GM21447 (cell line): ENCODE measurements at regions not wholly inside any gene's neighbourhood (a gene's known extent, or its start where the extent isn't known, plus 50 kb on each side); places are given as distances from the start of the nearest gene placed in this dataset.
"Not testable (repeated sequence)": the region's sequence is repeated elsewhere in the genome, so short reads cannot be mapped to it uniquely, and the experiment has no call there.

Experiments used
- ATAC-seq: cut with Tn5 transposase; IDR thresholded peaks from one replicate; pipeline ENCODE4 v1.9.1; 2021; ENCODE audit not compliant: unreplicated experiment

DNA sequence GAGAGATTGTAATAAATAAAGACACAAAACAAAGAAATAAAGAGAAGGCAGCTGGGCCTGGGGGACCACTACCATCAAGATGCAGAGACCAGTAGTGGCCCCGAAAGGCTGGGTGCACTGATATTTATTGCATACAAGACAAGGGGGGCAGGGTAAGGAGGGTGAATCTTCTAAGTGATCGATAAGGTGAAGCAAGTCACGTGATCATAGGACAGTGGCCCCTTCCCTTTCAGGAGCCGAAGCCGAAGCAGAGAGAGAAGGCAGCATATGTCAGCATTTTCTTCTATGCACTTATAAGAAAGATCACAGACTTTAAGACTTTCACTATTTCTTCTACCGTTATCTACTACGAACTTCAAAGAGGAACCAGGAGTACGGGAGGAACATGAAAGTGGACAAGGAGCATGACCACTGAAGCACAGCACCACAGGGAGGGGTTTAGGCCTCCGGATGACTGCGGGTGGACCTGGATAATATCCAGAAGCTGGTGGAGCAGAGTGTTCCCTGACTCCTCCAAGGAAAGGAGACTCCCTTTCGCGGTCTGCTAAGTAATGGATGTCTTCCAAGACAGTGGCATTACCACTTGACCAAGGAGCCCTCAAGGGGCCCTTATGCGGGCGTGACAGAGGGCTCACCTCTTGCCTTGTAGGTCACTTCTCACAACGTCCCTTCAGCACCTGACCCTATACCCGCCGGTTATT, 126.4 kb downstream of the RBM46 start:
- ATAC-seq: not testable (repeated sequence)

DNA sequence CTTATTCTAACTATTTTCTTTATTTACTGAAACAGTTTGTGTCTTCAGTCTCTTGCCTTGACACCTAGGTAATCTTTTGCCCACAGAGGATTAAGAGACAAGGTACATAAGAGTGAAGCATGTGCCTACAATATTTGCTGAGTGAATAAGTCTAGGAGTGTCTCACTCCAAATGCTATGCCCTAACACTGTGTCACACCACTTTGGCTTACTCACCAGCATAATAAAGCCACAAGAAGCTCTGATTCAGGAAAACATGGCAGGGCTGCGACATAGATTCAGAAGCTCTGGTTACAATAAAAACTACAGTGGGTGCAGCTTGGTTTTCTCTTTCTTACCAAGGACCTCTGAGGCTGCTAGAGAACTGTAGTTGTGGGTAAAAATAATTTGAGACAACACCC, 127.1 kb downstream of the RBM46 start:
- no peak for ATAC-seq

DNA sequence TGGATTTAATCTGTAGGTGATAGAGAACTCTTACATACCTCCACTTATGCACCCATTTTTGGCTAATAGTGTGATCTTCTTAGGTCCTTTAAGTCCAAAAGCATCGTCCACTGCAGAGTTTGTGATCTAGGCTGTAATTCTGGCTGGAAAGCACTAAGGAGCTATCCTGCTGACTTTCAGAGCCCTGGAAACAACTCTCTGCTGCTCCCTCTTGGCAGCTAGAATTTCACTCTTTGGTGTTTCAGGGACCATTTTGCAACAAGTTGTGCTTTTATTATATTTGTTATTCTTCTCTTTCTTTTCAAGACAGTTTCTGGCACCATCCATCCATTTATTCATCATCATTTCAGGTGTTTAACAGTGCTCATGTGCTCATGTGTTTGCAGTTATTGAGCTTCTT, 130.0 kb downstream of the RBM46 start:
- no peak for ATAC-seq

DNA sequence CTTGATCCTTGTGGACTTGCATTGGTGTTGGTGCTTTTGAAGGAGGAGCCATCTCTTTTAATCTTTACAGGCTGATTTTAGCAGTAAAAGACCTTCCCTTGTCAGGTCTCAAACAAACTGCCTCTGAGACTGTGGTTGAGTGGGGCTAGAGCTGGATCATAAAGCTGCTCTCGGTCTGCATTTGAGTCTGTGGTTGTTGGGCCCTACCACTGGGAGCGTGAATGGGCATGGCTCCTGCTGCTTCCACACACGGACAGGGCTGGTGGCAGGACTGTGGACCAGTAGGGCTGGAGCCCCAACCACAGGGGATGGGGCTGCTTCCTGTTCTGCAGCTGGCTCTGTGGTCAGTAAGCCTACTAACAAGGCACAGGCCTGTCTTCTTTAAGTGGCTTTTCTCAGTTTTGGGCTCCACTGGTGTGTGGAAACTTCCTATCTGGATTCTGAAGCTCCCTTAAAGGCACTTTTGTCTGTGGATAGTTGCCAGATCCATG, 130.6 kb downstream of the RBM46 start:
- ATAC-seq: no peak

DNA sequence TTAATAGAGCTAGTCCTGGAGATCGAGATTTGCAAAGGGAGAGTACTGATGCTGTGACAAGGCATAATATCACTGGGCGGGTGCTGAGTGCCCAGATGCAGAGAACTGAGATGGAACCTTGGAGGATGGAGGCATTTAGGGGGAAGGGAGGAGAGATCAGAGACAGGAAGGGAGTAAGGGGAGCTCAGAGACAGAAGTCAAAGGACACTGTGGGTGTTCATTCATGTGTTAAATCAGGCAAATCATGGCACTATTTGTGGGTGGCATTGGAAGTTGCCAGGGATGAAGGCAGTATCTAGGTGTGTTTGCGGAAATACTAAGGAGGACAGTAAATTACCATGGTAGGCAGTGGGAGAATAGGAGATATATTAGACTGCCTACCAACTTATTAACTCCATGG, 135.0 kb downstream of the RBM46 start:
- ATAC-seq: no peak

DNA sequence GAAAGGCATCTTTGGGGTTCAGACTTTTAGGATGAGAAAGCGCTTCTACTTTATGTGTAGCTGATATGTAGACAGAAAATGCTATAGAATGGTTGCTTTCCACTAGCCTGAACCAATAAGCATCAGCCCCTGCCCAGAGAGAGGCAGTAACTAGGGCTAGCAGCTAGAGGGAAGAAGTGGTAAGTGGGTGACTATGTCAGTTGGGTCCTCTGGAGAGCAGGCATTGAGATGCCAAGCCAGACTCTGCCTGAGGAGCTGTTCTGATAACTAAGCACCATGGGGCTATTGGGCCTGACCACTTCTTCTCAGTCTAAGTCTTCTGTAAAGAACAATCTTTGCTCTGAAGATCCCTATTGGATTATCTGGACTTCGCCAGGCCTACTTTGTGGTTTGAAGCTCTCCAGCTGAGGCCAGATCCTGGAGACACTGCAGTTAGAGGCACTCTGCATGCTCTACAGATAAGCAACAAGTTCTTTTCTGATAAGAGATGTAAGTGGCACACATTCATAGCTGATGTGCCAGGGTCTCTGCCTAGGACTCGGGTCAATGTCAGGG, 146.1 kb downstream of the RBM46 start:
- ATAC-seq: no peak

DNA sequence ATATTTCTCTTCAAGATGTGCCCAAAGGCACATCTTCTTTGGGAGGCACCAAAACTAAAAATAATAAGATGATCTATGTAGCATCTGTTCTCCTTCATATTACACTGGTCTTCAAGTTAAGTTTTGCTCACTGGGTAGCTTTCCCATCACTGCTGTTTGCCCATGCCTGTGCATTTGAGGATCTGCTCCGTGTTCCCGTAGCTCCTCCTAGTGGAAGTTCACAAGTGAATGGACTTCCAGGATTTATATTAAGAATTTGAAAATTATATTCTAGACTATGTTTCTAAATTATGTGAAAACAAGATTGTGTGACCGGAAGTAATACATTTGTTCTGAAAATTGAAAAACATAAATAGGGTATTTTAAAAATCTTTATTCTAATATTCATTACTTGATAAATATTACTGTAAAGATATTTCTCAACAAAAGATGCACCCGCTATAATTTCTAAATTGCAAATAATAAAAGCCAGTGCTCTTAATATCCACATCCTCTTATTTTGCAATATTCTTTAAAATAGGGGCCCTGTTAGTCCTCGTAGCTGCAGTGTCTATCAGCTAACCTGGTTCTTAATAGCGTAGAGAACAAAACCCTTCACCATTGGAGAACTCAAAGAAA, 147.7 kb downstream of the RBM46 start:
- no peak for ATAC-seq

DNA sequence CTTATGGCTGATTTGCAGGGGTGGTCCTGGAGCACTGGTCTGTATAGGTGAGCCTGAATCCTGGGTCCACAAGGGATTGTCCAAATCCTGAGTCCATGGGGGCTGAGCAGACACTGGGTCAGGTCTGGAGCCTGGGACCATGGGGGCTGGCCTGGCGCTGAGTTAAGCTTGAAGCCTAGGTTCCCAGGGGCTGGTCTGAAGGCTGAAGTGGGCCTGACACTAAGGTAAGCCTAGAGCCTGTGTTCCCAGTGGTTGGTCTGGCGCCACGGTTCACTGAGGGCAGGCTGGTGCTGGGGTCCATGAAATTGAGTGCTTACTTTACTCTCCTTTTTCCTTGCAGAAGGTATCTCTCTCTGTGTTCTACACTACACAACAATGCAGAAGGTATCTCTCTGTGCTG, 155.8 kb downstream of the RBM46 start:
- ATAC-seq: no peak

DNA sequence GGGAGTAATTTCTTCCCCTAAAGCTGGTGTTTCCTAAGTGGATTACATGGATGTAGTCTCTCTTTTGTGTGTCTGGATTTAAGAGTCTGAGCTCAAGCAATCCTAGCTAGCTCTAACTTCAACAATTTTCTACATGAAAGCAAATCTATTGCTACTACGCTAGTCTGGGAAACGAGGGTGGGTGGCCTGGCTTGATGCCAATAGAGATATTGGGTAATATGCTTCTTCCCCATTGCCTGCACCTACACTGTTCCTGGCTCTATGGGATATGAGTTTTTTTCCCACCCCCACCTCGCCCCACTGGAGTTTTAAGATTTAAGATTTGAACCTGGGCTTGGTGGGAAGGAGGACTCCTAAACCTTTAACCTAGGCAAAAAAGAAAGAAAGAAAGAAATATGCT, 158.8 kb downstream of the RBM46 start:
- ATAC-seq: no peak

DNA sequence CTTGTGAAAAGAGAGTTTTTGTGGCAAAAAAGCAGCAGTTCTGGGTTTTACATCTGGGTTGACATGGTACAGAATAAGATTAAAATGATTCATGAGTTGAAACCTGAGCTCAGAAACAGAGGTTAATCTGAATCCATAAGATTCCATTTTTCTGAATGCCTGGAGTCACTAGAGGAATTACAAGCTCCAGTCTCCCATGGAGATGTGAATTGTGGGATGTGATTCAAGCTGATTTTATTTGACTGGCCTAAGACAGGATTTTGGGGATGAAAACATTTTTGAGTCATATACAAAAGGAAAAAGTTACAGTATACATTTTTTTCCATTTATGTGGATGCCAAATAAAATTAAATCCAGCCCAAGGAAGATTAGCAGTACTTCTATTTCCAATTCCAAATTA, 161.1 kb downstream of the RBM46 start:
- ATAC-seq: no peak

DNA sequence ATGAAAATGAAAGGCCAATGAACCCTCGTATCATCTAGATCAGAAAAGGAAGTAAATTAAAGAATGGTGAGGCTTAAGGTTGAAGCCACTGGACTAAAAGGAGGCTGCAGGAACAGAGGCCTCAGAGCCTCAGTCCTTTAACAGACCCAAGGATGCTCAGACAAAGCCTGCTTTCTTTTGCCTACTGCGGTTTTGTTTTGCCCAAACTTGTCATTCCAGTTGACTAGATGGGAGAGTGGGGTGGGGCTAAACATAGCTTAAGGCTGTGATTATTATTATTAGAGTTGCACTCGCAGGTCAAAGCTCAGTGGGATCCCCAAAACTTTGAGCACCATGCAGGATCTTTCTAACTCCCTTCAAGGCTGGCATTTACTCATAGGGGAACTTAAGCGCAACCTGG, 163.9 kb downstream of the RBM46 start:
- no peak for ATAC-seq

DNA sequence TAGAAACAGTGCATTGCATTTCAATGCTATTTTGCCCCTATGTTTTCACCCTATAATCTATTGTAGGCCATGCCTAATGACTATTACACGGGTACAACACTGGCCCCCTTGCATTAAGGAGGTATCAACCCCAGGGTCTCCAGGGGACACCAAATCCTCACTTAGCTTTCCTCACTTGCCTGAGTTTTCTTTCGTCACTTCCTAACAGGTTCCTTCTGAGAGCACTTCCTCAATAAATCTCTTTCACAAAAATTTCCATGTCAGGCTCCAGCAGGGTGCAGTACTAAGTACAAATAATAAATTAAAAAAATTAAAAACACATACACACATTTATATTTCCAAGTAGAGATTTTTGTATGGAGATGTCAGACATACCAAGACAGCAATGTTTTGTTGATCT, 165.0 kb downstream of the RBM46 start:
- ATAC-seq: no peak

DNA sequence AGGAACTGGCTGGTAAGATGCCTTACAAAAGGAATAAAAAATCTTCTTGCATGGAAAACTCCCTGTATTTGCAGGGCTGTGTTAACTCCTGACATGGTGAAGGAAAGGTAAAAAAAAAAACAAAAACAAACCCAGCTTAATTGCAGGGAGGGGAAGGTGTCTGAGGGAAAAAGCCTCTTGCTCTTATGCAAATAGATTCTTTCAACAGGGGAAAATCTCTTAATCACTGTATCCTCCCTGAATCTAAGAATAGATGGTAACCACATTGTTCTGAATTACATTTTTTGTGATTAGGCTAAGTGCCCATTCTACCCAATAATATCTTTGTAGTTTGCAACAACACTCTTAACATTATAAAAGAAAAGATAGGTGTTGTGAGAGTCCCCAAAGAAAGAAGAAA, 172.6 kb downstream of the RBM46 start:
- peak; percentile 55 for ATAC-seq

DNA sequence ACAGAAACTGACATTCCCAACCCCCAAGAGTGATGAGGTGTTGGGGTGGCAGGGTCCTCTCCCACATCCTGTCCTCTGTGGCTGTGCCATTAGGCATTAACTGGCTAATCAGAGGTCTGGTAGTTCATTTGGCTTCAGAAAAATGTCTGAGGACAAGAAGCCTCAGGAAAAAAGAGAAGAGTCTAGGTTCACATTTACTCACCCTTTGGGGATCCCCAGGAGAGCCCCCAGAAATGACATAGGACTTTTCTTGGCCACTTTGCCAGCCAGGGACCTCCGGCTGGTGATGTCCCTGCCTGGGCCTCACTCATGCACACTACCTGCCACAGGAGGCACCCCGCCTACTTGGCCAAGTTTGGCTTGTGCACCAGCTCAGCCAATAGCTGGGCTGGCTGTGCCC, 173.0 kb downstream of the RBM46 start:
- peak; percentile 46 for ATAC-seq

DNA sequence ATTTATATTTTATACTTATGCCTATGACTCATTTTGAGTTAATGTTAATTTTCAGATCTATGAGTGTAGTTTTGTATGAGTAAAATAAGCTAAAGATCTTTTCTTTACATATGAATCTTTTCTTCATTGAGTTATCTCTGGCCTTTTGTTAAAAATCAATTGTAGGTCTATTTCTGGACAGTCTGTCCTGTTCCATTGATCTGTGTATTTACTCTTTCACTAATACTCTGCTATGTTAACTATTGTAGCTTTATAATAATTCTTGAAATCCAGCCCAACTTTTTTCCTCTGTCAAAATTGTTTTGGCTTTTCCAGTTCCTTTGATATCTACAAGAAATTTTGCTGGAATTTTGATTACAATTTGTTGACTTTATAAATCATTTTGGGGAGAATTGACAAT, 177.0 kb downstream of the RBM46 start:
- ATAC-seq: no peak

DNA sequence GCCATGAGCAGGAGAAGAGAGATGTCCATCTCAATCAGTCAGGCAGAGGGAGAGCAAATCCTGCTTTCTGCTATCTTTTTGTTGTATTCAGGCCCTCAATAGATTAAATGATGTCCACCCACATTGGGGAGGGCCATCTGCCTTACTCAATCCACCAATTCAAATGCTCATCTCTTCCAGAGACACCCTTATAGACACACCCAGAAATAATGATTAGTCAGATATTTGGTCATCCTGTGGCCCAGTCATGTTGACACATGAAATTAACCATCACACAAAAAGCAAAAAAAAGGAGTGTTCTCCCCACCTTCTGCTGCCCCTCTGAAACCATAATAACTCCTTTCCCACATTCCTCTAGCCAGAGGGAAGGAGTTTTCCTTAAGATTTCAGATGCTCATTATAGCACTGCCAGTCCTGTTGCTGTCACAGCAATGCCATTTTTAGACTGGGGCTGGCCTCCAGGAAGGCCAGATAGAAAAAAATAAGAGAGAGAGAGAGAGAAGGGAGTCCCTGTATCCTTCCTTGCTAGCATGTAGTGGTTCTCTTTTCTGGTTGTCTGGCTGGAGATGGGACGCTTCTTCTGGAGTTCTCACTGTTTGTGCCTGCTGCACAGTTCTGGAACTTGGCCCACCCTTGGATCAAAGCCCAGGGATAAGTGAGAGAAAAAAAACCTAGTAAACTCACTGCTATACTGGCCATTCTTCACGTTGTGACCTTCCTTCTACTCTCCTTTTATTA, 177.7 kb downstream of the RBM46 start:
- no peak for ATAC-seq

DNA sequence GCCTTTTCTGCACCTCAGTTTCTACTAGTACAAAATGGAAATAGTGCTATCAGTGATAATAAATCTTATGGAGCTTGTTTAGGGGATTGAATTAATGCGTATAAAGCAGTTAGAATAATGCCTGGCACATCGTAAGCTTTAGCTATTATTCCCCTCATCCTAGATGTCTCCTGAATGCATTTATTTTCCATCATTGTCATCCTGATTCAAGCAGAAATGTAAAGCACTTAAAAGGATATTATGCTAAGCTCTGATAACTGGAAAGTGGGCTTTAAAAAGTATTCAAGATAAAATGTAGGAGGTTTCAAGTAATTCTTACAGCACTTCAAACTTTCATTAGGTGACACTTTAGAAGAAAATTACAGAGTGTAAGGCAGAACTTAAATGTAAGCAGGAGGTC, 178.7 kb downstream of the RBM46 start:
- no peak for ATAC-seq

DNA sequence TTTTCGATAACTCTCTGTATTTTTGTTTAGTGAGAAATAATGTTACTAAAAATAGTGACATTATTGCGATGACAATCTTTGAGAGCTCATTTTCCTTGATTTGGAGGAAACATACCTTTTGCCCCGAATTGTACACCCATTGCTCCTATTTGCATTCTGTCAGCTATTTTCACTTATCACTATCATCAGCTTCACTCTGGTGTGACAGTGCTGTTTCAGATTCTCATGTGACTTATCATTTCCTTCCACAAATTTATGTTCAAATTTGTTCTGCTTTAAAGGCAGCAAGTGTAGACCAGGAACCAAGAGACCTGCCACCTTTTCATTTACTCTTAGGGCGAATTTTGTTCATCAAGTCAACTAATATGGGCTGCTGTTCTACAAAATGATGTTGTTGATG, 179.4 kb downstream of the RBM46 start:
- ATAC-seq: no peak

DNA sequence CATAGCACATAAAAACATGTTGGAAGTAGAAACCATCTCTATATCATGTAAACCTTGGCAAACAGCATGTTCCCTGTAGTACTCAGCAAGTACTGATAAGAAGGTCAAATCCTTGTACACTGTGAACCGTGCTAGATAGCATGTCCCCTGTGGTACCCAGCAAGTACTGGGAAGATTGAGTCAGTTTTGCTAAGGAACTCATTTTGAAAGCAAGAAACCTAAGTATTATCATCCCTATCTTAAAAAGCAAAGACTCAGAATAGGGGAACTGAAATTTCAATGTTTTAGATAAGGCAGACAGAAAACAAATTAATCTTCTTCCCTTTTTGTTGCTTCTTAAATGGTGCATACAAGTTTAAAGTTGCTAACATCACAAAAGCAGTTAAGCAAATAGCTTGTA, 180.2 kb downstream of the RBM46 start:
- ATAC-seq: peak; percentile 96

DNA sequence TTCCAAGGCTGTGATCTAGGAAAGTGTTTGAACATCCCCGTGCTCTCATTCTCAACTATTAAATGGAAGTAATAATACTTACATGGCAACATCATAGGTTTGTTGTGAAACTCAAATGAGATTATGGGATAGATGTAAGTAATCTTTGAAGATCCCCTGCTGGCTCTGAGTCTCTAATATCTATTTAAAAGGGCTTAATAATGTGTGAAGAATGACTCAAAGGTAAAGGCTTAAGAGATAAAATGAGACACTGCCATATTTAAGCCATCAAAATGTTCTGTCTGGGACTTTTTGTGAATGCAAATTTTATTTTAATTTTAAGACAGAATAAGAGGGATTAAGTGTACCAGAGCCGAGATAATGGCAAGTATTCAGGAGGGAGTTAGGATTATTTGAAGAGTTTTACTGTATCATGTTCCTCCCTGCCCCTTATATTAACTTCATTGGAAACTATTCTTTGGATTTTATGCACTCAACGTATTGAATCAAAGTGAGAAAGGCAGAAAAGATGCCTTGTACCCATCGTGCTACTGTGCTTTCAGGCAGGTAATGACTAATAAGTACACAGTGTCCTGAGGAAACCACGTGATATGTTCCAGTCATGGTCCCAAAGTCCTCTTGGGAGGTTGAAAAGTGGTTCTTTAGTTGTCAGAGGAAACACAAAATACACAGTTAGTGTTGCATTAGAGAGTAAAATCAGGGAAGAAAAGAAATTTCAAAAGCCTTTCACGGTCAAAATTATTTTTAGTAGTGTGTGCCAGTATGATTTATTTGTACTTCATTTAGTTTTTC, 192.4 kb downstream of the RBM46 start:
- no peak for ATAC-seq

DNA sequence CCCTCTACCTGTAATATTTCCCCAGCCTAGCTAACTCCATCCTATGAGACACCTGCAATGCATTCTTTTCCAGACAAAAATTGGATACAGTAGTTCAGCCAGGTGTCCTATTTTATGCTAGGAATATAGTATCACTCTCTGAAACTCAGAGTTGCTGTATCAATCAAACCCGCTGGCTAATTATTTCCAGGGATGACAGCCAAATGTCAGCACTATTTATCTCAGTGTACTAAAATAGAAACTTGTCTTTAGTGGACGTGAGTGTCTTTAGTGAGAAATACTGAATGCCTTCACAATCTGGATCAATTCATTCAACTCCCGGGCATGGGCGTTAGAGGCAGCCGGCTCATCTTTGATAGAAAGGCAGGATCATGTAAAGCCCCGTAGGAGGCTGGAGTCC, 196.2 kb downstream of the RBM46 start:
- ATAC-seq: no peak
